ENCODE measurements at regions not wholly inside any gene's neighbourhood (a gene's known extent, or its start where the extent isn't known, plus 50 kb on each side); places are given as distances from the start of the nearest gene placed in this dataset.

DNA sequence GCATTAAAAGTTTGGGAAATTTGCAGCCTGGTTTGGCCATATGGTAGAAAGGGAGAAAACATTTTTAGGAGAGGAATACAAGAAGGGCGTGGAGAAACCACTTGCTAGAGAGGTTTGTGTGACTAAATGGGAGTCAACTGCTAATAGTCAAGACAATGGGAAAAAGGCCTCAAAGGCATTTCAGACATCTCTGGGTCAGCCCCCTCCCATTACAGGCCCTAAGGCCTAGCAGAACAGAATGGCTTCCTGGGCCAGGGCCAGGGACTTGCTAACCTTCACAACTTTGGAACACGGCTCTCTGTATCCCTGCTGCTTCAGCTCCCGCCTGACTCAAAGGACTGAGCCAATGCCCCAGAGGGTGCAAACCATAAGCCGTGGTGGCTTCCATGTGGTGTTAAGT lies 752.3 kb upstream of the ADAMTS5 start:
- no peak overlapping the region for H3K27ac ChIP-seq
- no peak for DNase-seq
- TF ChIP-seq, protein P1, sequence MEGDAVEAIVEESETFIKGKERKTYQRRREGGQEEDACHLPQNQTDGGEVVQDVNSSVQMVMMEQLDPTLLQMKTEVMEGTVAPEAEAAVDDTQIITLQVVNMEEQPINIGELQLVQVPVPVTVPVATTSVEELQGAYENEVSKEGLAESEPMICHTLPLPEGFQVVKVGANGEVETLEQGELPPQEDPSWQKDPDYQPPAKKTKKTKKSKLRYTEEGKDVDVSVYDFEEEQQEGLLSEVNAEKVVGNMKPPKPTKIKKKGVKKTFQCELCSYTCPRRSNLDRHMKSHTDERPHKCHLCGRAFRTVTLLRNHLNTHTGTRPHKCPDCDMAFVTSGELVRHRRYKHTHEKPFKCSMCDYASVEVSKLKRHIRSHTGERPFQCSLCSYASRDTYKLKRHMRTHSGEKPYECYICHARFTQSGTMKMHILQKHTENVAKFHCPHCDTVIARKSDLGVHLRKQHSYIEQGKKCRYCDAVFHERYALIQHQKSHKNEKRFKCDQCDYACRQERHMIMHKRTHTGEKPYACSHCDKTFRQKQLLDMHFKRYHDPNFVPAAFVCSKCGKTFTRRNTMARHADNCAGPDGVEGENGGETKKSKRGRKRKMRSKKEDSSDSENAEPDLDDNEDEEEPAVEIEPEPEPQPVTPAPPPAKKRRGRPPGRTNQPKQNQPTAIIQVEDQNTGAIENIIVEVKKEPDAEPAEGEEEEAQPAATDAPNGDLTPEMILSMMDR (IDR thresholded peaks at IDR 0.05; ENCODE audit: low read depth, low read length), result no peak
- H3K9me3 ChIP-seq (ENCODE audit: severe bottlenecking), result no peaks in the 10 kb centered on the region
- no peaks in the 10 kb centered on the region for H3K36me3 ChIP-seq
- H3K27me3 ChIP-seq (ENCODE audit: insufficient read depth, low read depth, severe bottlenecking), result peaks cover 54% of the 10 kb centered on the region
- H3K4me3 ChIP-seq (ENCODE audit: low read depth, low read length), result no peak overlapping the region

DNA sequence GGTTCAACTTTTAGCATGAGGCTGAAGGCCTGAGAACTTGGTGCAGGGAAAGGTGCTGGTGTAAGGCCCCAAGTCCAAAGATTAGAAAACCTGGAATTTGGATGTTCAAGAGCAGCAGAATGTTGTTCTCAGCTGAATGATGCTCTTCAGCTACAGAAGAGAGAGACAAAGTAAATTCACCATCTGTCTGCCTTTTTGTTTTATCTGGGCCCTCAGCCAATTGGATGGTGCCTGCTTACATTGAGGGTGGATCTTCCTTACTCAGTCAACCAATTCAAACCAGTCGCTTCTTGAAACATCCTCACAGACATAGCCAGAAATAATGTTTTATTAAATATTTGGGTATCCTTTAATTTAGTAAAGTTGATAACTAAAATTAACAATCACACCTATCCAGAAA lies 748.2 kb upstream of the ADAMTS5 start:
- DNase-seq, result no peak
- peaks cover 48% of the 10 kb centered on the region for H3K27me3 ChIP-seq (ENCODE audit: insufficient read depth, low read depth, severe bottlenecking)
- H3K36me3 ChIP-seq, result no peaks in the 10 kb centered on the region
- no peaks in the 10 kb centered on the region for H3K9me3 ChIP-seq (ENCODE audit: severe bottlenecking)
- TF ChIP-seq, protein P1 (IDR thresholded peaks at IDR 0.05; ENCODE audit: low read depth, low read length), result no peak
- H3K4me3 ChIP-seq (ENCODE audit: low read depth, low read length), result no peak overlapping the region
- no peak overlapping the region for H3K27ac ChIP-seq

DNA sequence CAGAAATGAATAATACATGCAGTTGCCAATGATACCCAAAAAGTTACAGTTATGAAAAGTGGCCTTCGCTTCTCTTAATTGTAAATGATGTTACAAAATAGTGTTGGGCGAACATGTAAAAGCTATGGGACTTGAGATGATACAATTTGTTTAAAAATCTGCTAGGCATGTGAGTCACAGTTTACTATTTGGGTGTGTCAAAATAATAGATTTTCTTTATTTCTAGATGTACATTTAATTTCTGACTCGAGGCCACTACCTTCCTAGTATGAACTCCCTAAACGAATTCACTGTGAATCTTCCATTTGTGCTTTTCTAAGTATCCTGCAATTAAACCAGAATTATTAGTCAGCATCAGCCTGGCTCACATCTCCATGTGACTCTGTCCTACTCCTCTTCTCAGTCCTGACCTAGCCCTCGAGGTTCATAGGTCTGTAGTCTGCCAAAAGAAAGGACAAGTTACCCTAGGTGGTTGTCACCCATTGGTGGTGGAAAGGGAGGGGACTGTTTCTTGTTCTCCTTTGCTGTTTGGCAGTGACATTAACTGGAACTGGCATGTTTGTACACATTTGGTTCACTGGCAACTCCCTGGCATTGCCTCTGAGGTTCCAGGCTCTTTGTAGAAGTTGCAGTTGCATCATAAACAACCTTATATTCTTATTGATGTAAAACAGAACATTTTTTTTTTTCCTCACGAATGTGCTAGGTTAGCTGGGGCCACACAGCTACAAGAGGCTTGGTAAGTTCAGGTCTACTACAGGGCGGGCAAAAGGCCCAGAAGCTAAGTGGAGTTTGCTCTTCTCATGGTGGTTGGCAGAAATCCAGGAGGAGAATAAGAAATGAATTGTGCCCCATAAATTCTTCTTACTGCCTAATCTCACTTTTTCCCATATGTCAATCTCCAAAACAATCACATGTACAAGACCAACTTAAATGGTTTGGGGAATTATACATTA lies 746.5 kb upstream of the ADAMTS5 start:
- Histone ChIP-seq H3K4me3 (ENCODE audit: low read depth, low read length) (no peak overlapping the region), H3K9me3 (ENCODE audit: severe bottlenecking) (no peaks in the 10 kb centered on the region), H3K36me3 (no peaks in the 10 kb centered on the region), H3K27ac (no peak overlapping the region), H3K27me3 (ENCODE audit: insufficient read depth, low read depth, severe bottlenecking) (peaks cover 36% of the 10 kb centered on the region)
- TF ChIP-seq, protein P1 (IDR thresholded peaks at IDR 0.05; ENCODE audit: low read depth, low read length), result no peak
- no peak for DNase-seq

GRCh38 chr21:27704567-27705166 lies 737.8 kb upstream of the ADAMTS5 start:
- no peak for DNase-seq
- Histone ChIP-seq H3K27me3 (ENCODE audit: insufficient read depth, low read depth, severe bottlenecking) (peaks cover 41% of the 10 kb centered on the region), H3K36me3 (no peaks in the 10 kb centered on the region), H3K9me3 (ENCODE audit: severe bottlenecking) (no peaks in the 10 kb centered on the region), H3K4me3 (ENCODE audit: low read depth, low read length) (no peak overlapping the region), H3K27ac (no peak overlapping the region)
- TF ChIP-seq, protein P1 (IDR thresholded peaks at IDR 0.05; ENCODE audit: low read depth, low read length), result no peak

GRCh38 chr21:27703791-27704190 lies 736.9 kb upstream of the ADAMTS5 start:
- H3K36me3 ChIP-seq, result no peaks in the 10 kb centered on the region
- no peaks in the 10 kb centered on the region for H3K9me3 ChIP-seq (ENCODE audit: severe bottlenecking)
- TF ChIP-seq, protein P1 (IDR thresholded peaks at IDR 0.05; ENCODE audit: low read depth, low read length), result no peak
- H3K4me3 ChIP-seq (ENCODE audit: low read depth, low read length), result no peak overlapping the region
- peaks cover 46% of the 10 kb centered on the region for H3K27me3 ChIP-seq (ENCODE audit: insufficient read depth, low read depth, severe bottlenecking)
- H3K27ac ChIP-seq, result no peak overlapping the region
- no peak for DNase-seq
